Fibroblast of gingiva (primary cell): ENCODE measurements at regions not wholly inside any gene's neighbourhood (a gene's known extent, or its start where the extent isn't known, plus 50 kb on each side); places are given as distances from the start of the nearest gene placed in this dataset.
"Not testable (repeated sequence)": the region's sequence is repeated elsewhere in the genome, so short reads cannot be mapped to it uniquely, and the experiment has no call there.

Source experiments
- DNase-seq: peaks from one replicate; pipeline ENCODE4 v3.0.0-alpha.2; 2011; ENCODE audit warnings: low read depth

DNA sequence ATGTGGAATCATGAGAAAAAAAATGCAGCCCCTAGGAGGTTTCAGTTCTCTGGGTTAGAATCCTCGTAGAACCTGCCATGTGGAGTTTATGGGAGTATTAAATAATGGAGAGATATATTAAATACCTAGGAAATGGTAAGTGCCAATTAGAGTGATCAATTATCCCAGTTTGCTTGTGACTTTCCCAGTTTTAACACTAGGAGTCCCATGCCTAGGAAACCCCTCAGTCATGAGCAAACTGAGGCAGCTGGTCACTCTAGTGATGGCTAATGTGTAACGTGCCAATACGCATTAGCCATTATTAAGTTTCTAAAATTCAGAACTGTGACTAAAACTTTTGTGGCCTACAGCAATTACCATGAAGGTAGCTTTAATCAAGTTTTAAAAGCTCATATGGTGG is 720.6 kb downstream of the TAF11L14 start:
- DNase-seq: no peak

DNA sequence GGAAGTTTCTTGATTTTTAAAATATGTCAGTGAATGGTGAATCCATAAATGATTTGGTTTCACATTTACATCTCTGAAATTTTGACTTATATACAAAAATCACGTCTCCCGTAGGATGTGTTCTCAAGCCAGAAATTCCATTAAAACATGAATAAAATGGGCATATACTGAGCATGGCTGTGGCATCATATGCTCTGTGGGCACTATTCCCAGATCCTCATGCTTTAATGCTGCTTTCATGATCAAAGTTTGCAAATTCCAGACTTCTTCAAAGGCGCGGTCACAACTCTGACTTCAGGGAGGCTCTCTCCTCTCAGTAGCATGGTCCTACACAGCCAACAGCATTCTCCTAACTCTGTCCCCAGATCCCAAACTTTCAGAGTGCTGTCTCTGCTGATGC is 723.2 kb downstream of the TAF11L14 start:
- DNase-seq: no peak

DNA sequence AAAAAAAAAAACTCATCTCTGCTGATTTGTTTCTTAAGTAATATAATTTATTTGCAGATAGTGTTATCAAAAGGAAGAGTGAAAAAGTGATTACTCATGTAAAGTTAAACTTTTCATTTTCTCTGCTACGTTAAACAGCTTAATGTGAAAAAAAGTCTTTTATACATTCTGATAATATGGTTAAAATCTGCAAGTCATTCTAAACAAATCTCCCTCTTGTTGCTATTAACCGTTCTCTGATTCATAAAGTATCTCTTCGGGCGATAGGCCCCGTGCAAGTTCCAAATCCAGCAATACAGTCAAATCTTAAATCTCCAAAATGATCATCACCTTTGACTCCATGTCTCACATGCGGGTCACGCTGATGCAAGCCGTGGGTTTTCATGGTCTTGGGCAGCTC is 732.0 kb downstream of the TAF11L14 start:
- no peak for DNase-seq

DNA sequence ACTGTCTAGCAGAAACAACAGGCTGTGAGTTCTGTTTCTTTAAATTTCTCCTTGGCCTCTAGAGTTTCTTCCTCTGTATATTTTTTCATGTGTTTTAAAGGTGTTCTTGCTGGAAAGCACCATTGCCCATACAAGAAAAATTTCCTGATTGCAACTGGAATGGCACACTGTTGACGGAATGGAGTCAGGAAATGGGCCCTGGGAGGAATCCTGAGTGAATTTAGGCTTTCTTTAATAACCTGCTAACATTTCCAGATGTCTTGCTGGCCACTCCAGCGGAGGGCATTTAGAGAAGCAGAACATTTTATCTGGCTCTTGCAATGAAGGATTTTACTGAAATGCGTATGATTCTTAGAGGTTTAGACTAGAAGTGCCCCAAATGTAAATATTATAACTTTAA is 736.3 kb downstream of the TAF11L14 start:
- DNase-seq: no peak

DNA sequence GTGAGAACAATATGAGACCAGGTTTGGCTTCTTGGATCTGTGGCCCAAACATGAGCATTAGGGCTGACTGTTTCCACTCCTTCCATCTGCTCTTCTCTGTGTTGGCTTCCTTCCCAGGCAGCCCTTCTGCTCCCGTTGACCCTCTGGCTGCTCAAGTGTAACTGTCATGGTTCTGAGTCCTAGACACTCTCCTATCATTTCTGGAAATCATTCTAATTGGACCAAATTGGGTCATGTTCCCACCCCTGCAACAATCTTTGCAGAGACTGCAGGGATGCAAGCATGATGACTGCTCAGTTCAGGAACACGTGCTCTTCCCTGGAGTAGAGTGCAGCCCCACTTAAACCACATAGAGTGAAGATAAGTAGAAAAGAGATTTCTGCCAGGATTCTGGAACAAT is 741.4 kb downstream of the TAF11L14 start:
- no peak for DNase-seq

DNA sequence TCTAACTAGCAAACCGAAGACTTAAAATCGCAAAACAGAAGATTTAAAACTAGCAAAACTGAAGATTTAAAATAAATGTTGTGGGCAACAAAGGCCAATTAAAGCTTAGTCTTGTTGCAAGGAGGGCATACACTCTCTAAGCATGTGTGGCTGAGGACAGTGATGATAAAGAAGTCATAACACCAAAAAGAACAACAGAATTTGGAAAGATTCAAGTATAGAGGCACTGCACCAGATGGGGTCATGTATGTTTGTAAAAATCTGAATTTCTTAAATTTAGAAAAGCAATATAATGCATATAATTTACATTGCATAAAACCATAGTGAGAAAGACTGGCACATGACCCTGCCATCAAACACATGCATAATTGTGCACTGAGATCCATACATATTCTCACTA is 743.8 kb downstream of the TAF11L14 start:
- DNase-seq: no peak

DNA sequence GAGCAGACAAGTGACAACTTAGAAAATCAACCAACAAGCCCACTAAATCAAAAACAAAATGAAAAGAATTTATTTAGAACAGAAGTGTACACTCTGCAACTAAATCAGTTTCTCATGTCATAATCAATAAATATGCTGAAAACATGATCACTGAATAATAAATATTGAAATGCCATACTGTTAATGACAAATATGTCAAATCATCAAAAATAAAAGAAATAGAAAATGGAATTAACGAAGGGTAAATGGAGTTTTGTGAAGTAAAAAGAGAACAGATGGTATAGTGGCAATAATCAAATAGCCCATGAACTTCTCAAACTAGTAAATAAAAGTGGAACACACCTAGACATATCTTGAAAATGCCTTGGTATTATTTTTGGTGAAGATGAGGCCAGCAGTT is 744.9 kb downstream of the TAF11L14 start:
- DNase-seq: no peak

DNA sequence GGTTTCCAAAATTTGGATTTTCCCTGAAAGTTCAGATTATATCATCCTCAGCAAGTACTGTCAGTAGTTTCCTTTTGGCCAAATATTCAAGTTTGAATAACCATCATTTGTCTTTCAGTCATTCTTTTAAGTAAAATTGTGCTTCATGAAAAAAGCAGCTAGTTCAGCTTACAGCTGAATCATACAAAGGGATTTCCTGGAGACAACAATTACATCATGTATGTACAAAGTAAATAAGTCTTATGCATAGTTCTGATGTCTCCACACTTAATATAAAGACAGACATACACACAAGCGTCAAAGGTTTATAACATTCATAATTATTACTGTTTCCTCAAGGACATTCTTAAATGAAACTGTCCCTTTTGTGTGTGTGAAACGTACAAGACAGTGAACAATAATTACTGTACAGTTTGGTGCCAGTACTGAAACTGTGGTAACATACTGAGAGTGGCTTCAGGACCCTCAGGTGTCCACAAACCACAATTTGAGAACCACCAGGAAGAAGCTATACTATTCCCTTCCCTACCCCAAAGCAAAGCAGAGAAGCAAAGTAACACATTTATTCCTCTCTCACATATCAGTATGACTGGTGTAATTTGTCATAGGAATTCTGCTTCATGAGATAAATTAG is 746.6 kb downstream of the TAF11L14 start:
- no peak for DNase-seq

DNA sequence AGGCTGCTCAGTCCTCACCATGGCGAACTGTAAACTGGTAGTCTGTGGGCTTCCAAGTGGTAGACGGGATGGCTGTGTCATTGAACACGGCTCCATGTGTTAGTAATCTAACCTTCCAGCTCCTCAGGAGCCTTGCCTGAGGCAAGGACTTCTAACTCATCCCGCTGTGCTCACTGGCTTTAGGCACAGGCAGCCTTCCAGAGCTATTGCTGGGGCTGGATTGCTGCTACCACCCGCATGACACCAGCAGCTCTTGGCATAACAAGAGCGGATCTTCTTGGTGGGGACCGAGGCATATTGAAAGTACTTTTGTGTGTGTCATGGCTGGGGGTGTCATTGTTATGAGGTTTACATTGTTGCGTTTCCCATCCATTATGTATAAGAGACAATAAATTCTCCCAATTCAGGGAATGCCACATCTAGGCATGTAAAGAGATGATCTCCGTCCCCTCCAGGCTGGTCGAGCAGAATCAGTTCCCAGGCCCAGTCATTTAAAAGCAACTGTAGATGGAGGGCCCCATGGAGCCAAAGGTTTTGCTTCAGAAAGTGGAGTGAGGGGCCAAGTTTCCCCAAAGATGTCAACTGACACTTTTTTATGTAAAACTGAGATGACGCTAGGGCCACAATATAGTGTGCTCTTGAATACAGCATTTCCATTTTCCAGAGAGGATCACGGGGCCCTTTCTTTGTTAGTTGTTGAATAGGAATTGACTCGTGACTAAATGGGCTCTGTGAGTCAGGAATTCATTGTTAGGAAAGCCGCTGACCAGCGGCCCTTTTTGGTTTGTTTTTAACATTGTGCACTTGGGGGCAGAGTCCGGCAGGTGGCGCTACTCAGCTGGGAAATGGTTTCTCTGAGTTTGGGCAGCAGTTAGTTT is 759.5 kb downstream of the TAF11L14 start:
- no peak for DNase-seq

DNA sequence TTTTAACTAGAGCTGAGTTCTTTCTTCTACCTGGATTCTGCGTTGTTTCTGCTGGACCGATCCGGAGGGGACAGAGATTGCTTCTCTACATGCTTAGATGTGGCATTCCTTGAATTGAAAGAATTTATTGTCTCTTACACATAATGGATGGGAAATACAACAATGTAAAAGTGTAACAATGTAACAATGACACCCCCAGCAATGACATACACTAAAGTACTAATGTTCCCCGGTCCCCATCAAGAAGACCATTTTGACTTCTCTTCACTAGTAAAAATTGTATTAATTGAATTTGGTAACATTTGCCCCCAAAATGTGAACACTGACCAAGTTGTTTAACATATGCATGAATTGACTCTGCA is 760.2 kb downstream of the TAF11L14 start:
- DNase-seq: no peak

DNA sequence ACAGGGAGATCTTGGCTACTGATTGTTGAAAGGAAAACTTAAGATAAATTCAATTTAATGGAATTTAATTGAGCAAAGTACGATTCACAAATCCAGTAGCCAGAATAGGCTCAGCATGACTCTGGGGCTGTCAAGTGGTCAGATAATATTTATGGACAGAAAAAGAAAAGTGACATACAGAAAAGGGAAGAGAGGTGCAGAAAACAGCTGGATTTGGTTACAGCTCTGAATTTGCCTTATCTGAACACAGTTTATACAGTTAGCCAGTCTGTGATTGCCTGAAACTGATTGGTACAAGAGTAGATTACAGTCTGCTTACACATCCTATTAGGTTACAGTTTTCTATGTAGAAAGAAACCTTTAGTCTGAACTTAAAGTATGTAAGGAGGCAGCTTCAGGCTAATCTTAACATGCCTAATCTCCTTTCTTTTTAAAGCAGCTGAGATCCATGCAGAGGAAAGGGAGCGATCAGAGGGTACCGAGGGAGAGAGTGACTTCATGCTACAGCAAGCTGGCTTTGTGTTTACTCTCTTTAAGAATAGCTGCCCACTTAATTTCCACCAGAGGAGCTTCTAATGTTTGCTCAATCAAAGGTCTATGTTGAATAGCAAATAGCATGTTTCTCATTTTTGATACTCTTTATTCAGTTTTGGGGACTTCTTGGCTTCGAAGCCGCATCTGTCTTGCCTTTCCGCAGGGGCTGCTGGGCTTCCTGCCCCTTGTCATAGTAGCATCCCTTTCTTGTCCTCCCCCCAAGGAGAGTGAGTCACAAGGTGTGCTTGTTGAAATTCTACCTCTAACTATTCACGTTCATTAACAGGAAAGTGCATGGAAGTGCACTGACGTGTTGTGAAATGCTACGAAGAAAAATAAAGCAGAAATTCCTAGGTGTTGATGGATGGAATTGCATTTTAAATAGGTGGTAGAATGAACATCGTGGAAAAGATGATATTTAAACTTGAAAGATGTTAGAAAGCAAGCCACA is 761.2 kb downstream of the TAF11L14 start:
- DNase-seq: no peak

DNA sequence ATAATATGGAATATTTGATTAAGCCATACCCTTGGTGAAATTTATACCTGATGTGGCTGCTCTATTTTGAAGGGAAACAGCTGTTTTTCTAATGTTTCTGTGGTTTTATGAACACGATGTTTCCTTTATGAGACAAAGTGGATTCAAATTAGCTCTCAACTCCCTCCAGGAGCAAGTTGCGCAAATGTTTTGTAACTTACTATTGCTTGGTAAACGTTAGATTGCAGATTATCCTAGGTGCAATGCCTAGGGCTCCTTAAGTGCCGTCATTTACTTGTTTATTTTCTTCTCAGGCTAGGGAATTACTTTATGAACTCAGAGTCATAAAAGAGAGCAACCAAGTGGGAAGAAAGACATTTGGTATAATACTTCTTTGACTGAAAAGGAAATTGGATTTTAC is 763.1 kb downstream of the TAF11L14 start:
- DNase-seq: no peak

DNA sequence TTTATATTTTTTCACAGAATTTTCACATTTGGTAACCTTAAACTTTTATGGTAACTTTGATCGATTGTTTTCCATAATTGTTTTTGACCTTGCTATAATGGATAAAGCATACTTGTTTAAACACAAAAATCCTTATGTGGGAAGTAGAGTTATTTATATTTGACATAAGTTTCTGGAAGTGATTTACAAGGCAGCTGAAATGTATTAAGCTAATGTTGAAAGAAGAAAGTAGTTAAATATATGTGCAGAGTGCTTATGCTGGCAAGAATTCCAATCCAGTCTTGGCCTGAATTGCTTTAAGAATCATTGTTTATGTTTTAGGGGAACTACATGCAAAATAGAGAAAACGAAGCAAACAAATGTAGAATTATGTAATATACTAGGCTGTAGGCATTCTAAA is 763.6 kb downstream of the TAF11L14 start:
- DNase-seq: no peak

DNA sequence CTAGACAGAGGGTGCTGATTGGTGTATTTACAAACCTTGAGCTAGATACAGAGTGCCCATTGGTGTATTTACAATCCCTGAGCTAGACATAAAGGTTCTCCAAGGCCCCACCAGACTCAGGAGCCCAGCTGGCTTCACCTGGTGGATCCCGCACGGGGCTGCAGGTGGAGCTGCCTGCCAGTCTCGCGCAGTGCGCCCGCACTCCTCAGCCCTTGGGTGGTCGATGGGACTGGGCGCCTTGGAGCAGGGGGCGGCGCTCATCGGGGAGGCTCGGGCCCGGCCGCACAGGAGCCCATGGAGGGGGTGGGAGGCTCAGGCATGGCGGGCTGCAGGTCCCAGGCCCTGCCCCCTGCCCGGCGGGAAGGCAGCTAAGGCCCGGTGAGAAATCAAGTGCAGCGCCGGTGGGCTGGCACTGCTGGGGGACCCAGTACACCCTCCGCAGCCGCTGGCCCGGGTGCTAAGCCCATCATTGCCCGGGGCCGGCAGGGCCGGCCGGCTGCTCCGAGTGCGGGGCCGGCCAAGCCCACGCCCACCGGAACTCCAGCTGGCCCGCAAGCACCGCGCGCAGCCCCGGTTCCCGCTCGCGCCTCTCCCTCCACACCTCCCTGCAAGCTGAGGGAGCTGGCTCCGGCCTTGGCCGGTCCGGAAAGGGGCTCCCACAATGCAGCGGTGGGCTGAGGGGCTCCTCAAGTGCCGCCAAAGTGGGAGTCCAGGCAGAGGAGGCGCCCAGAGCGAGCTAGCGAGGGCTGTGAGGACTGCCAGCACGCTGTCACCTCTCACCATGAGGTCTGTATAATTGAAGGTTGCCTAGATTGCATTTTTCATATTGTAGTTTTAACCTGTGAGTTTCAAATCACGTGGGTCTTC is 765.4 kb downstream of the TAF11L14 start:
- not testable (repeated sequence) for DNase-seq

DNA sequence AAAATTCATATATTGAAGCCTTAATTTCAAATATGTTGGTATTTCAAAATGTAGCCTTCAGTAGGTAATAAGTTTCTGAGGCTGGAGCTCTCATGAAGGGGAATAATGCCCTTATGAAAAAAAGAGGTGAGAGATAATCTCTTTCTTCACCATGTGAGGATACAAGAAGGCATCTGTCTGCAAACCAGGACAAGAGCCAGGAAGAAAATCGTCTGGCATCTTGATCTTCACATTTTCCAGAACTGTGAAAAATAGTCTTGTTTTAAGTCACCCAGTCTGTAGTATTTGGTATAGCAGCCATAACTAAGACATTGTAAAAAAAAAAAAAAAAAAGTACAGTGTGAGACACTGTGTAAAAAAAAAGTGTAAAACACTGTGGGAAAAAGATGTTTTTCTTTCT is 768.9 kb downstream of the TAF11L14 start:
- no peak for DNase-seq

DNA sequence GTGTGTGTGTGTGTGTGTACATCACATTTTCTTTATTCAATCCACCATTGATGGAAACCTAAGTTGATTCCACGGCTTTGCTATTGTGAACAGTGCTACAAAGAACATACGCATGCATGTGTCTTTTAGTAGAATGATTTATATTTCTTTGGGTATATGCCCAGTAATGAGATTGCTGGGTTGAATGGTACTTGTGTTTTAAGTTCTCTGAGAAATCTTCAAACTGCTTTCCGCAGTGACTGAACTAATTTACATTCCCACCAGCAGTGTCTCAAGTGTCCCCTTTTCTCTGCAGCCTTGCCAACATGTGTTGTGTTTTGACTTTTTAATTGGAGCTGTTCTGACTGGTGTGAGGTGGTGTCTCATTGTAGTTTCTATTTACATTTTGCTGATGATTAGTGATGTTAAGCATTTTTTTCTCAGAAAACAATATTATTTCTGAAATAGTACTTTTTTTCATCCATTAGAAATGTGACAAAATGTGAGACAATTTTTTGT is 769.7 kb downstream of the TAF11L14 start:
- DNase-seq: no peak

DNA sequence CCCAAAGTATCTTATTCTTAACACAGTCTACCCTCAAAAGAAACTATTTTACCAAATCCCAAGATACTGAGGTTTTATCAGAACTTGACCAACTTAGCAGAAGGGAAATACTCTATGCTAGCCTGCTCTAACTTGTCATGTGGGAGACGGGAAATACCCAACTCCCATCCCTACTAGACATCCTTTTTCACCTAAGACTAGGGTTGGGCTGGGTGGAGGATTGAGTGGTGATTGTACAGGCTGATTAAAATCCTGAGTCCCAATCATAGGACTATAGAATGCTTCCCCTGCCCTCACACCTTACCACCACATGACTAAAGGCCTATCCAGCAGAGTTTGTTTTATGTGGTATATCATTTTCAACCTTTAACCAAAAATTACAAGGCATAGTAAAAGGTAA is 786.5 kb downstream of the TAF11L14 start:
- no peak for DNase-seq

DNA sequence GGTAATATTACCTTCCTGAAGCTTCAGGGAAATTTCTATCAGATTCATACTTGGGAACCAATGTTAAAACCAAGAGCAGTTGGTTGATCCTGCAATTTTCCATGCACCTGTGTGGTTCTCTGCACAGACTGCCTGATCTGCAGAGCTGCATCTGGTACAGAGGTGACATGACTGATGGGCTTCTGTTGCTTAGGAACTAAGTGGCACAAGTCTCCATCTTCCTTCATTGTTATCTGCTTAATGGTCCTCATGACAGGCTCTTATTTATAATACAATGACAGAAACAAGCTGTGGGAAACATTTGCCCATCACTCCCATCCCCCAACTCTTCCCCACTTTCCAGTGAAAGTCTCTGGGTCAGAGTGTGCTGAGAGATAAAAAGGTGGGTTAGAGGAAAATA is 799.1 kb downstream of the TAF11L14 start:
- no peak for DNase-seq

DNA sequence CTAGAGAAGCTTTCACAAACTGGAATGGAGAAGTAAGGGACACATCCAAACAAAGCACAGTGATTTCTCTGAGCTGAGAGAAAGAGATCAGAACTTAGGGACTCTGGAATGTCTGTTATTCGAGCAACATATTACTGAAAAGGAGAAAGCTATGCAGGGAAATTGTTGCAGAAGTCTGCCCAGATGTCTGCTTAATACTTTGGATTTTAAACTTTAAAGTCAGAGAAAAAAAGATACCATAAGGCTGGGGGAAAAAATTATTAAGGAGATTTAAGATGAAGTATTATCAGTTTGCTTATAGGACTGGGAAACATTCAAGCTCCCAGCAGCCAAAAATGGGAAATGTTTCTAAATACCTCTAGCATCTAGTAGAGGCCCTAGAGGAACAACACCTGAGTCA is 803.9 kb downstream of the TAF11L14 start:
- DNase-seq: no peak

DNA sequence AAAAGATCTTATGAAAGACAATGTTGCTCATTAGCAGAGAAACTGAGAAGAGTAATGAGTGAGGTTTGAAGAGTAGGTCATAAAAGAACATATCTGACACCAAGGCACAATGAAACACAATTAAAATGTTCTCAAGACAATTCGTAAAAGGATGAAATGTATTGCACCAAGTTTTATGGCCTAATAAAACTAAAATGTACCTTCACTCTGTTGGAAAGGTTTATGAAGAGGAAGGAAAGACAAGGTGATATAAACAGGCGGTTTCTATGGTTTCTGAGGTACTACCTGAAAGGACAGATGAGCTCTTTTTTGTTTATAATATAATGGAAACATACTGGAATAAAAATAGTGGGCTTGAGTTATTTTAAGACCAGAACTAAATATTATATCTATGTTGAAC is 821.3 kb downstream of the TAF11L14 start:
- DNase-seq: no peak

DNA sequence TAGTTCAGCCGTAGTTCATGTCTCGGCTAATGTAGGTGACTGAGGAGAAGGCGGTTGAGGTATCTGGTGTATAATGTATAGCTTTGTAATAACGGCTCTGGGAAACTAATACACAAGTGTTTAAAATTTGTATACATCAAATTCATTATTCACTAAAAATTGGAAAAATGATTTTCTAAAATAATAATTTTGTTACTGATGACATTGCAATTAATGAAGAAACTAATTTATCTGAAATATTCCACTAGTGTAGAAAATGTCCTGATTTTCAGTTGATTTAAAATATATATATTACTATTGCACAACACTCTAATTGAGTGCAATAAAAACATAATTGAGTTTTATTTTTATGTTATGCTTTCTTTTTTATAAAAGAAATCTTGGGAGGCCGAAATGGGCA is 823.0 kb downstream of the TAF11L14 start:
- DNase-seq: no peak

DNA sequence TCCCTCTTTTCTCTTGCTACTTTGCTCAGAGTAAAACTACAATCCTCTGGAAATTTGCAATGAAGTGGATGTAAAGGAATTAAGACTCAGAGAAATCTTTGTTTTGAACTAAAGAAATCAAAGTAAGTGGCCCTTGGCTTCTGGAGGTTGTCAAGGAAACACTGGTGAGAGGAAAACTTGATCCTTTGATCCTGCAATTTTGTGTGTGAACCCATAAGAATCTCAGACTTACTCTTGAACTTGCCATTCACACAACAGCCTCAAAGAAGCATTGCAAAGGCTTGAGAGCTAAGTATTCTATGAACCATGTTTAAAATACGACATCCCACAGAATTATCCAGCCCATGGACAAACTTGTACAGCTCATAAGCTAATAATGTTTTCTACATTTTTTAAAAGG is 827.5 kb downstream of the TAF11L14 start:
- DNase-seq: no peak
